SK-N-SH treated with all-trans-retinoic acid at 6 μM for 48 hours (cell line): ENCODE measurements at regions not wholly inside any gene's neighbourhood (a gene's known extent, or its start where the extent isn't known, plus 50 kb on each side); places are given as distances from the start of the nearest gene placed in this dataset.

Source experiments
- TF ChIP-seq, protein P1 (sequence below): fragments of 250-450 bp; sonication (Bioruptor Pico); IDR thresholded peaks from 2 replicates; pipeline ENCODE4 v1.8.0; 2020; ENCODE audit warnings: mild to moderate bottlenecking, moderate library complexity, borderline replicate concordance
- TF ChIP-seq, protein P2 (sequence below): fragments of 250-450 bp; sonication (Bioruptor Pico); IDR thresholded peaks from 2 replicates; pipeline ENCODE4 v1.8.0; 2021; ENCODE audit warnings: low read depth, mild to moderate bottlenecking, moderate library complexity, borderline replicate concordance

DNA sequence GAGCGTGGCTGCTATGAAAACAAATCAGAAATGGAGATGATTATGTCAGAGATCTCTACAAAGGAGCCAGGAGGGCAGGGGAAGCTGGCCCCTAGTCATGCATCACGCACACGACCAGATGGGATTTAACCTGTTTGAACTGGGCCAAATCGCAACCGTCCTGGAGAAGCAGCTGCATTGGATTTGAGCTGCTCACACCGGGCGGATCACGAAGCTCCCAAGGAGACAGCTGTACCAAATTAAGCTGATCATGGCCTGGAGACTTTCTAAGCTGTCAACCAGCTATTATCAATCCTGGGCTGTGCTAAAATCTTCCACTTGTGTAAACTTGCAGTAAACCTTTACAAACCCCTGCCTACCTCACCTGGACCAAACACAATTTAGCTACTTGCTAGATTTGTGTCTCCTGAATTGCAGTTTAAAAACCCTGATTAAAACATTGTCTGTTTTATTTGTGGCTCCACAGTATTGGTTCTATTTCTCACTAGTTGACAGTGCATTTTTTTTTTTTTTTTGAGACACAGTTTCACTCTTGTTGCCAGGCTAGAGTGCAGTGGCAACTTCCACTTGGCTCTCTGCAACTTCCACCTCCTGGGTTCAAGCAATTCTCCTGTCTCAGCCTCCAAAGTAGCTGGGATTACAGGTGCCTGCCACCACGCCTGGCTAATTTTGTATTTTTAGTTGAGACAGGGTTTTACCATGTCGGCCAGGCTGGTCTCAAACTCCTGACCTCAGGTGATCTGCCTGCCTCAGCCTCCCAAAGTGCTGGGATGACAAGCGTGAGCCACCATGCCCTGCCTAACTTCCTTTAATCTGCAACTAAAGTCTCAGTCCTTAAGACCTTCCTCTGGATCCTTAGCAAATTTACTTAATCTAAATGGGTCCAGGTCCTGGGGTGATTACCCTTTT is 98.3 kb upstream of the GRIN2A start:
- TF ChIP-seq, protein P1, sequence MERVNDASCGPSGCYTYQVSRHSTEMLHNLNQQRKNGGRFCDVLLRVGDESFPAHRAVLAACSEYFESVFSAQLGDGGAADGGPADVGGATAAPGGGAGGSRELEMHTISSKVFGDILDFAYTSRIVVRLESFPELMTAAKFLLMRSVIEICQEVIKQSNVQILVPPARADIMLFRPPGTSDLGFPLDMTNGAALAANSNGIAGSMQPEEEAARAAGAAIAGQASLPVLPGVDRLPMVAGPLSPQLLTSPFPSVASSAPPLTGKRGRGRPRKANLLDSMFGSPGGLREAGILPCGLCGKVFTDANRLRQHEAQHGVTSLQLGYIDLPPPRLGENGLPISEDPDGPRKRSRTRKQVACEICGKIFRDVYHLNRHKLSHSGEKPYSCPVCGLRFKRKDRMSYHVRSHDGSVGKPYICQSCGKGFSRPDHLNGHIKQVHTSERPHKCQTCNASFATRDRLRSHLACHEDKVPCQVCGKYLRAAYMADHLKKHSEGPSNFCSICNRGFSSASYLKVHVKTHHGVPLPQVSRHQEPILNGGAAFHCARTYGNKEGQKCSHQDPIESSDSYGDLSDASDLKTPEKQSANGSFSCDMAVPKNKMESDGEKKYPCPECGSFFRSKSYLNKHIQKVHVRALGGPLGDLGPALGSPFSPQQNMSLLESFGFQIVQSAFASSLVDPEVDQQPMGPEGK (CRISPR knock-in tag) = no peak
- TF ChIP-seq, protein P2, sequence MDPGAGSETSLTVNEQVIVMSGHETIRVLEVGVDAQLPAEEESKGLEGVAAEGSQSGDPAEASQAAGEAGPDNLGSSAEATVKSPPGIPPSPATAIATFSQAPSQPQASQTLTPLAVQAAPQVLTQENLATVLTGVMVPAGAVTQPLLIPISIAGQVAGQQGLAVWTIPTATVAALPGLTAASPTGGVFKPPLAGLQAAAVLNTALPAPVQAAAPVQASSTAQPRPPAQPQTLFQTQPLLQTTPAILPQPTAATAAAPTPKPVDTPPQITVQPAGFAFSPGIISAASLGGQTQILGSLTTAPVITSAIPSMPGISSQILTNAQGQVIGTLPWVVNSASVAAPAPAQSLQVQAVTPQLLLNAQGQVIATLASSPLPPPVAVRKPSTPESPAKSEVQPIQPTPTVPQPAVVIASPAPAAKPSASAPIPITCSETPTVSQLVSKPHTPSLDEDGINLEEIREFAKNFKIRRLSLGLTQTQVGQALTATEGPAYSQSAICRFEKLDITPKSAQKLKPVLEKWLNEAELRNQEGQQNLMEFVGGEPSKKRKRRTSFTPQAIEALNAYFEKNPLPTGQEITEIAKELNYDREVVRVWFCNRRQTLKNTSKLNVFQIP (CRISPR knock-in tag) = no peak
